A673 (cell line): ENCODE measurements at regions not wholly inside any gene's neighbourhood (a gene's known extent, or its start where the extent isn't known, plus 50 kb on each side); places are given as distances from the start of the nearest gene placed in this dataset.

Experiments
- EZH2 ChIP-seq: fragments of 200-600 bp; sonication (generic); IDR thresholded peaks from 2 replicates; pipeline ENCODE4 v1.6.1; 2017; ENCODE audit warnings: borderline replicate concordance, low read depth, mild to moderate bottlenecking, mixed read lengths, antibody characterized with exemption, low read length; ENCODE audit not compliant: poor library complexity, severe bottlenecking
- TF ChIP-seq, protein P1 (sequence below): fragments of 300-800, 200-600 bp; sonication (generic); conservative IDR thresholded peaks from 2 replicates; pipeline ENCODE4 v1.5.1; 2017; ENCODE audit warnings: low read depth, mild to moderate bottlenecking, antibody characterized with exemption, low read length, moderate library complexity, mixed read lengths

DNA sequence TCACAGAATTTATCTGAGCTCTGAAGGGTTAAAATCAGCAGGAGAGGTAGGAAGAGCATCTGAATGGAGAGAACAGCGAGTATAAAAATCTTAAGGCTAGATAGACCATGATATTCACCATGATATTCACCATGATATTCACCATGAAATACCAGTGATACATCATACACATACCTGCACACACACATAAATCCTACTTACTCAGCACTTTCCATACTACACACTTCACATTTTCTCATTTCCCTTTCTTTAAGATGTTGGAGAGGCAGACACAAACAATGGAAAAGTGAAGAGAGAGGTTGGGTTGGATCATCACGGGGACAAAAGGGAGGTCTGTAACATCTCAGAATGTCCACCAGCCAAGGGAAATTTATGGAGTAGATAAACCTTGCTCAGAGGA, 66.4 kb upstream of the ATP10B start:
- TF ChIP-seq, protein P1, sequence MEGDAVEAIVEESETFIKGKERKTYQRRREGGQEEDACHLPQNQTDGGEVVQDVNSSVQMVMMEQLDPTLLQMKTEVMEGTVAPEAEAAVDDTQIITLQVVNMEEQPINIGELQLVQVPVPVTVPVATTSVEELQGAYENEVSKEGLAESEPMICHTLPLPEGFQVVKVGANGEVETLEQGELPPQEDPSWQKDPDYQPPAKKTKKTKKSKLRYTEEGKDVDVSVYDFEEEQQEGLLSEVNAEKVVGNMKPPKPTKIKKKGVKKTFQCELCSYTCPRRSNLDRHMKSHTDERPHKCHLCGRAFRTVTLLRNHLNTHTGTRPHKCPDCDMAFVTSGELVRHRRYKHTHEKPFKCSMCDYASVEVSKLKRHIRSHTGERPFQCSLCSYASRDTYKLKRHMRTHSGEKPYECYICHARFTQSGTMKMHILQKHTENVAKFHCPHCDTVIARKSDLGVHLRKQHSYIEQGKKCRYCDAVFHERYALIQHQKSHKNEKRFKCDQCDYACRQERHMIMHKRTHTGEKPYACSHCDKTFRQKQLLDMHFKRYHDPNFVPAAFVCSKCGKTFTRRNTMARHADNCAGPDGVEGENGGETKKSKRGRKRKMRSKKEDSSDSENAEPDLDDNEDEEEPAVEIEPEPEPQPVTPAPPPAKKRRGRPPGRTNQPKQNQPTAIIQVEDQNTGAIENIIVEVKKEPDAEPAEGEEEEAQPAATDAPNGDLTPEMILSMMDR: no peak
- TF ChIP-seq EZH2: no peak
